Posterior vena cava (tissue), 2 donors: ENCODE measurements at regions not wholly inside any gene's neighbourhood (a gene's known extent, or its start where the extent isn't known, plus 50 kb on each side); places are given as distances from the start of the nearest gene placed in this dataset.
A peak's percentile ranks its signal among the peaks of the same experiment; 100 is the strongest.

Experiments used
- DNase-seq: peaks from one replicate; pipeline ENCODE4 v3.0.0-alpha.2; 2020; ENCODE audit warnings: low spot score
- intact Hi-C, 2 donors: fragments of 100-400 bp; cut with DNase I; formaldehyde crosslinking; loops; one replicate each; pipeline versions ENCODE4 v1.14.1 to v1.14.2; 2022 to 2023
- donor health status: DM: yes; HTN: yes; CAD: no.
- donor health status: DM: yes; HTN: yes; CAD: no.

DNA sequence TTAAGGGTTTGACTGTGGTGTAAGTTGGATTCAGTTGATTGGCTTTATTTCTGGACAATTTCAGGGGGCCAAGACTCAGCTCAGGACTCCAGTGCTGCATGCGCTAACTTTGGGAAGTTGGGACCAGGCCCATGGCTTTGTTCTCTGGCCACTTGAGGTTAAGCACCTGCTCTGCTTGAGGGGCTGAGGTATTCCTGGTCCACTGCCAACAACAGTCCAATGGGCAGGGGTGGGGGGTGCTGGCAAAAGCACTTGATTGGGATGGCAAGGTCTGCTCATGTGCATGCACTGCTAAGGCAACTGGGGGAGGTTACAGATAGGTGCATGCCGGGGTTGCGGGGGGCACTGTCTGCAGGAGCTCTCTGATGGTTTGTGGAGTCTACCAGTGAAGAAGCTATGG lies 52.6 kb upstream of the ASB17 start:
- DNase-seq: no peak
- intact Hi-C loops: no loop called here

DNA sequence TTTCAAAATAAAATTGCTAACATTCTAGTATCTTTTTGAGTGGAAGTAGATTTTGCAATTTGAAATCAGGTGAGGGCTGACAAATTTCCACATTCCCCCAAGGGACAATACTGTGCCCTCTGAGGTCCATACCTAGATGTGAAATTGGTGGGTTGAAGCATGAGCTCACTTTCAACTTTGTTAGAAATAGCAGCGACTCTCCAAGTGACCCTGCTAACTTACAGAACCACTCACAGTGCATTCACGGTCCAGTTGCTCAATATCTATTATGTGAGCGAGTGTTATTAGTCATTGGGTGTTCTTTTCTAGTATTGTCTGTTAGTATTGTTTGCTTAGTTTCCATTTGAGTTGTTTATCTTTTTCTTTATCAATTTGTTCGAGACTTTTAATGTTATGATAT lies 53.6 kb upstream of the ASB17 start:
- intact Hi-C loops: no loop called here
- DNase-seq: no peak

DNA sequence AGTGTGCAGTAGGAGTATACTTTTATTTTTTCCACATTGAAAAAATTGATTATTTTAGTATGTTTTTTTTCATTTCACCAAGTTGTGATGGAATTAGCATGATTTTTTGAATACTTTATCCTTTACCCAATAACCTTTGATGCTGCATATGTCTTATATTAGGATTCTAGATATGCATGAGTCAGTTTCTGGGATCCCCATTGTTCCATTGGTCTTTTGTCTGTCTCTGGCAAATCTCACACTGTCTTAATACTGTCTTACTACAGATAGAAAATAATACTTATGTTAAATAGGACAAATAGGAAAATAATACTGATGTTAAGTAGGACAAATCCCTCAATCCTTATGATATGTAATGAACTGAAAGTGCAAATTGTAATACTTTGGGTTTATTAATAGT lies 54.3 kb upstream of the ASB17 start:
- intact Hi-C loops: no loop called here

DNA sequence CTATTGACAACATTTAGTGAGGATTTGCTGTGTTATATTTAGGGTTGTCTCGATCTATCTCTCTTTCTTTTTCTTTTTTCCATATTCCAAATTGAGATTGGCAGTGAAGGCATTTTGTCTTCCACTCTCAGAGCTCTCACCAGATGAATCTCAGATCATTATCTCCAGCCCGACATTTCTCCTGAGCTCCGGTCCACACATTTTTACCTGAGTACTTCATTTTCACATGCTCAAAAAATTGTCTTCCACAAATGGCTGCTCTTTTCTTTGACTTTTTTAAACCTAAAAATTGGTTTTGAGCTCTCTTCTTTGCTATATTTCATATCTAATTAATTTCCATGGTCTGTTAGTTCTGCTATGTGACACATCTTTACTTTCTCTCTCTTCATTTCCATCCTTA lies 56.9 kb upstream of the ASB17 start:
- DNase-seq: no peak
- intact Hi-C loops: no loop called here

More for the DNA sequence above, 54.3 kb upstream of the ASB17 start:
- no peak for DNase-seq

DNA sequence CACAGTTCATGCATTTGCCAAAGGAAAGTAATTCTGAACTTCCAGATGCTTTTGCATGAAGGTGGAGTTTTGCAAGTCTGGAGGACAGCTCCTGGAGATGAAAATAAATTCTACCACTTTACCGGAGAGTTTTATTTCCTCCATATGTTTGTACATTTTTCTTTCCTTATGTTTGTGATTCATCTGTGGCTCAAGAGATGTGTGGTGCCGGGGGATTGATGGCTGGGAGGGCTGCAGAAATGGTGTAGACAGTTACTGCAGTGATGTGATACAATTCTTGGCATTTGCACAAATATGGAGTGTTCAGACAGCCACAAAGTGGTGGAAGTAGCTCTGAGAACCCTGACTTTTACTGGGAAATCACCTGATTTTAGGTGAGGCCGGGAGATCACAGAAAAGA lies 58.5 kb upstream of the ASB17 start:
- intact Hi-C loops: no loop called here
- no peak for DNase-seq

DNA sequence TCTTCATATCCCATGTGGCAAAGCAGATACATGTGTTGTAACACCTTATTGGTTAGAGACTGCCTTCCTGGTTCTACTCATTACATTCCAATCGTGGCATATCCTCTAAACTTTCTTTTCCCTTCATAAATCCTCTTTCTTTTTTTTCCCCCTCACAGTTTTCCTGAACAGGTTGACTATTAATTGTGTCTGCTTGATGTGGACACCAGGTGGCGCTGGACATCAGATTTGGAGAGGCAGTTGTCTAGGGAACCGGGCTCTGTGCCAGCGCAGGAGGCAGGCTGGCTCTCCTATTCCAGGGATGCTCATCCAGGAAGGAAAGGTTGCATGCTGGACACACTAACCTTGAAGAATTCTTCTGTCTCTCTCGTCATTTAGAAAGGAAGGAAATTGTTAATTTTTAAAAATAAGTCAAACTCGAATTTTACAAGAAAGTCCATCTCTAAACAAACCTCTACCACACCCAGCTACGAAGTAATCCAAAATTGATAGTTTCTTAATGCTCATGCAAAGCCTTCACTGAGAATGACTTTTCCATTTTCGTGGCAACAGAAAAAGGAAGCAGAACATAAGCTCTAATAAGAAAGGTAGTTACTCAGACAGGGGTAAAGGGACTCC lies 59.4 kb upstream of the ASB17 start:
- intact Hi-C loops: no loop called here
- DNase-seq: peak; percentile 94

DNA sequence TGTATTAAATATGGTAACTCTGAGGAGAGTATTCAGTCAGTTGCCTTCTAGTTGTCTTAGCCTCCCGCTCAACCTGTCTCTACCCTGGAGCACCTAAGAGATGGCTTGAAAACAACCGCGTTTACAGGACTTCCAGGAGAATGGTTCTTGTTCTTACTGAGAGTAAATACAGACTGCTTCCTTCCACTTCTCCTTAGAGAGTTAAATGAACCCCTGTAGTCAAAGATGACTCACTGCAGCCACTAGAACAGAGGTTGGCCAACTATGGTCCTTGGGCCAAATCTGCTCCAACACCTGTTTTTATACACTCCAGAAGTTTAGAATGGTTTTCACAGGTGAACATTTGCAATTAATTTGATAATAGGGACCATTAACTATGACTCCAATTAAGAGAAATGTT lies 60.1 kb upstream of the ASB17 start:
- no peak for DNase-seq
- intact Hi-C loops: no loop called here

DNA sequence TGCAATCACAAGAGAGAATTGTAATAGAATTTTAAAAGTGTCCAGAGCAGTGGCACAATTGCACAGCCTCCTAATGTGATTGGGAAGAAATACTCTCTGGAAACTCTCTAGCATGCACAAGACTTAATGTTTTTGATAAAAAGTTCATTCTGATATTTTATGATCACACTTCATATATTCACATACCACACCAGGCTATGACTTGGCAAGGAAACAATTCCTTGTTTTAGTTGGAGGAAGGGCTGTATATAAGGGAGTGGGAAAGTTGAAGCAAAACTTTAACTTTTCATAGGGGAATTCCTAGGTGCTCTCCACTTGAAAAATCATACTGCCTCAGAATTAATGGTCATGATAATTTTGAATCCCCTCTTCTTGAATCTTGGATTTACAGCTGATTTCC lies 61.5 kb upstream of the ASB17 start:
- intact Hi-C loops: no loop called here
- no peak for DNase-seq

DNA sequence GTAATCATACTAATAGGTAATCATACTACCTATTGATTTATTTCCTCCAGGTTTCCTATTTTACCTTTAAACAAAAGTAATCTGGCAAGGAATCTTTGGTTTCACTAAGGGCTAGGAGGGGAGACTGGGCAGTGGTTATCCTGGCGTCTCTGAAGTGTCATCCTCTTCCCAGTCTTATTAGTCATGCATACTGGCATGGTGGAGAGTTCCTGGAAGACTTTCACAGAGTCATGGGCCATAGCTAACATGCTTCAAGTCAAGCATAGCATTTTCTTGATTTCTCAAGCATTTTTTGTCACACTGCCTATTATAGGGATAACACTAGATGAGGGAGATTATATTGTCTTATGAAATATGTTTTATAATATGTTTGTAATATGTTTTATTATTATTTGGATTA lies 64.0 kb upstream of the ASB17 start:
- intact Hi-C loops: no loop called here
- DNase-seq: no peak

DNA sequence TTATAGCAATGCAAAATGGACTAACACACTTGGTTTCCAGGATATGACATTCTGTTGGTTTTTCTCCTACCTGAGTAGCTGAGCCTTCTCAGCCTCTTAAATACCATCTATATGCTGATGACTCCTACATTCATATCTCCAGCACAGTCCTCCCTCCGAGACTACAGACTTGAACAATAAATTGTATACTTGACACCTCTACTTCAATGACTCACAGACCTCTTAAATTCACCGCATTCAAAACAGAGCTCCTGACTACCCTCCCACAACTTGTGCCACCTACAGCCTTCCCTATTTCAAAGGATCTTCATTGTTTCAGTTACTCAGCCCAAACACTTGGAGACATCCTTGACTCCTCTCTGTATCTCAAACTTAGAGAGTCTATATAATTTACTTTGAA lies 66.8 kb upstream of the ASB17 start:
- no peak for DNase-seq
- intact Hi-C loops: no loop called here

DNA sequence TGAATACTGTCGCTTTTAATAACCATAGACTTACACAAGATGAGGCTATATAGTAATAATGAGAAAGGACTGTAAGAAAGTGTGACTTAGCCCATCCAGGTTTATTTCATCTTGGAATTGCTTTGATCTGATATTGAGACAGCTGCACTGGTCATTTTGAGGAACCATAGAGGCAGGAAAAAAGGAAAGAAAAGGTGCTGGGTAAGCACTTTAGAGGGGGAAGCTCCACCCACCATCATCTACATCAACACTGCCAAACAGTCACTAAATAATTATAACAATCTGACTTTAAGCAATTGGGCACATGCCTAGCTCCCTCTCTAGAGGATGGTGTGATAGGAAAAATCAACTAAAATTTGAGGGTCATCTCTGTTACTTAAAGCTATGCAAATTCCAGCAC lies 70.6 kb upstream of the ST6GALNAC3 start:
- intact Hi-C loops: no loop called here
- DNase-seq: no peak

DNA sequence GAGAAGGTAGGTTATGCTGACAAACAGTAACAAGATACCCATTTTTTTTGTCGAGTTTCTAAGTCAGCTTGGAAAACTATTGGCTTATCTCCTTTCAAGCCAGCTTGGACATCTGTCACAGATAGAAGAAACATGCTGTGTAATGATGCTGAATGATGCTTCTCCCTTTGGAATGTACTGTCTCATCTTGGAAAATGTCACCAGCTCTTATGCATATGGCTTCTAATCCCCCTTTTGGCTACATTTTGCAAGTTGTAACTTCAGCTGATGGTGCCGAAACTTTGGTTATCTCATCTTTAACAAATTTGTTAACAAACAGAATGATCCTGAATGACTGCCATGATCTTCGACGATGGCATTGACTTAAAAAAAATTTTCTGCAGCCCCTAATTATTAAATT lies 68.8 kb upstream of the ST6GALNAC3 start:
- no peak for DNase-seq
- intact Hi-C loops: no loop called here

DNA sequence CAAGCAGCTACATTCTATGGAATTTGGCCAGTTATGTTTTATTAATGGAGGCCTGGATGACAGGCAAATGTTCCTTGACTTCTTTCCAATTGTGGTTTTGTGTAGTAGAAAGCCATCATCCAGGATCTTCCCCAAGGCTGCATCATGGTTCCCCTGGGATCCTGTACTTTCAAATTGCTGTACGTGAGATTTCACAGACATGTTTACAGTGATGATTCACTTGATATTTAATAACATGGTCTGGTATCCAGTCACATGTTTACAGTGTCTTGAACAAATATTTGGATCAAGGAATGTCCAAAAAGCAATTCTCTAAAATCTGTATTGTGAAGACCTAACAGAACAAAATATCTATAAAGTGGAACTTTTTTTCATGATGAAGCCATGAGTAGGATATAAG lies 68.3 kb upstream of the ST6GALNAC3 start:
- intact Hi-C loops: no loop called here

DNA sequence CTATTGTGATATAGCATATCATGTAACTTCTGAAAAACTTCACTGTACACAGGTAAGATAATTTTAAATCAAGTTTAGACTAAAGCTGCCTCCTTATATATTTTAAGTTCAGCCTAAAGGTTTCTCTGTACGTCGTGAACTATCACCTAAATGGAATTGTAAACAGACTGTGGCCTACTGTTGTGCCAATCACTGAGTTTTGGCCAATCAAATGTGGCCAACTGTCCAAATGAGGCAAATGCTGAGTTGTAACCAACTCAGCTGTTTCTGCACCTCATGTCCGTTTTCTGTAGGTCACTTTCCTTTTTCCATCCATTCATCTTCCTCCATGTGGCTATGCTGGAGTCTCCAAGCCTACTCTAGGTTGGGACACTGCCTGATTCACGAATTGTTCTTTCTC lies 63.7 kb upstream of the ST6GALNAC3 start:
- DNase-seq: no peak

More for the DNA sequence above, 68.3 kb upstream of the ST6GALNAC3 start:
- no peak for DNase-seq

DNA sequence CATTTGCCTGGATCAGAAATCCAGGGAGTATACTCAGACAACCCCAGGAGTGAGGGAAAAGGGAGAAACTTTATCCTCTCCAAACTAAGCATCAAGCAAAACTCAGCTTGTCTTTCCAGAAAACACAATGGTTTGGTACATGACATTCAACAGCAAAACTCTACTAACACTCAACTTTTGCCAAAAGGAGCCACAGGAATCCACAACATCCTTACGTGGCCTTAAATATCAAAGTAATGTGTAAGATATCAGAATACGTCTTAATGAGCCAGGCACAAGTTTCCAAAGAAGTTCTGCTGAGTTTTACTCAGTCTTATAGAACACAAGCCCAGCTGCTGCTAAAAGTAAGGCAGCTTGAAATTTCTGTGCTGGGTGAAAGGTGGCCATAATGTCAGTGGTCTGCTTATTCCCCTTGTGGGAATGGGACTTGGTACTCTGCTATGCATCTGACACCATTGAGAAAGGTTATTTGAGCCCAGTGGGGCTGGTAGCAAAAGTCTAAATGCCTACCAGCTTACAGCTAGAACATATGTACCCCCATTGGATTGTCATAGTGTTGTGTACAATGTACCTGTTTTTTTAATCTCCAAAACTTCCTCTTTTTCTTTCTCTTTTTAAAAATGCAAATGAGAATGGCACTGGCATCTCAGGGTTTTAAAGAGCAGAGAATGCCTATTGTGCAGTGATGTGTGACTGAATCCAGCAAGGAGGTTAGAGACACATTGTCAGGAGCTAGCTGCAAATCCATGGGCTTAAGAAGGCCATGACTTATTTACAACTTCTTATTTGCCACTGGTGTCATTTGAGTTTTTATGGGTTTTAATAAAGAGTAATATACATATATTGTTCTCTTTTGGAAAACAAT lies 62.0 kb upstream of the ST6GALNAC3 start:
- no peak for DNase-seq
- intact Hi-C loops: no loop called here

More for the DNA sequence above, 63.7 kb upstream of the ST6GALNAC3 start:
- intact Hi-C loops: no loop called here

DNA sequence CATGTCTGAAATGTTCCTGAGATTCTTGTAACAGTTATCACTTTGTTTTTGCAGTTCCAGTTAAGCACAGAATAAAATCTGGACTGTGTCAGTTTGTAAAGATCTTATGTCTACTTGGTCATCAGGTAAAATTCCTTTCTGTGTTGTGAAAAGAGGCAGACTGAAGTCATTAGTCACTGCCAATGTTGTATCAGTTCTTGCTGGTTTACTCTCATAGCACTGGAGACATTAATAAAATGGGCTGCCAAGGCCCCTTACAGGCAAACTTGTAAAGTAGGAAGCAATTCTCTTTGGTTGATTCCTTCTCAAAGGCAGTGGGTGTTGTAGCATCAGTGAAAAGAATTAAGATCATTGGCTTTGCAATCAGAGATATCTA lies 61.4 kb upstream of the ST6GALNAC3 start:
- intact Hi-C loops: no loop called here
- no peak for DNase-seq

DNA sequence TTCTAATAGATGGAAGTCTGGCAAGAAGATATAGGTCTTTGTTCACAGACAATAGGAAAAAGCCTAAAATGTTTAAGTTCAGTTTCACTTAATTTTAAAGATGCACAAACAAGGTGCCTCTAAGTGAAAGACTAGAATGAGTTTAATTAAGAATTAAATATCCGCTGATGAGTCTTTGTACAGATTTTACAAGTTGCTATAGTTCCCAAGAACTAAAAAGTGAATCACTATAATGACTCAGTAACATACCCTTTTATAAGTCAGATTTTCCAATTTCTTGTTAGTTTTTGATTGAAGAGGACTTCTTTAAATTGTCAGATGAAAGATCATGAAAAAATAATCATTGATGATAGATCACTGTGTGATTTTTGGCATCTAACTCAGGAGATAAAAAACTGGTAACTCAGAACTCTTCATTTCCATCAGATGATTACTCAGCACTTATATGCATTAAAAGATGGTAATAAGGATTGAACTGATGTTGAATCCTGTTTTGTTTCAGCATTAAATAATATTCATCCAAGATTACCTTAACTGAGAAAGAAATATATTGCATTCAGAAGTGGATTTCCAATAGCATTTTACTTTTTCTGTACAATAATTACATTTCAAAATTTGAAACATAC lies 59.0 kb upstream of the ST6GALNAC3 start:
- no peak for DNase-seq
- intact Hi-C loops: no loop called here

DNA sequence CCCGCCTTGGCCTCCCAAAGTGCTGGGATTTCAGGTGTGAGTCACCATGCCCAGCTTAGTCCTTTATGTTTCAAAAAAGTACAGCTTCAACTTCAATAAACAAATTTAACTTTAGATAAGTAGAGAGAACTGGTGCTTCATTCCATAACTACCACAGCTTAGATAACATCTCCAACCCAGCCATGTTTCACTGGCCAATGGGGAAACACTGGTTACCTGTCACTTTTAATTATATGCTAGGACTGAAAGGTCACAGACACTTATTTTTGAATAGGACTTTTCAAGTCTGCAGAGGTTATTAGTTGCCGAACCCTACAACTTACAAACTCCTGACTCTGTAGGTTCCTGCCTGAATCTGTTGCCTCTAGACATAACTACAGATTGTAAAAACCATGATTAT lies 56.5 kb upstream of the ST6GALNAC3 start:
- intact Hi-C loops: no loop called here
- no peak for DNase-seq

DNA sequence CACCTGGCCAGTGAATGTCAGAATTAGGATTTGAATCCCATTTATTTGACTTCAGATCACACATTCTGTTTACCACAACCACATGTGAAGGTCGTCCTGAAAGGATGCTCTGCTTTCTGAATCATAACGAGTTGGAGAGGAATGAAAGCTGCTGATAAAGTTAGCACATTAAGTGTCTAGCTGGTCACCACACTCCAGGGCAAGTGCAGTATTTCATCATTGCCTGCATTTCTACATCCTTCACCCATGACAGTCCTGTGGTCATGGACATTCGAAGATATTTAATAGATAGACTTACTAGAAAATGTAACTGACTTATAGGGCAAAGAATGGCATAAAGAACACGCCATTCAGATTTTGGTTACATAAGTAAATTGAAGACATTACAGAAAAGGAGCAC lies 52.7 kb upstream of the ST6GALNAC3 start:
- DNase-seq: no peak
- intact Hi-C loops: no loop called here

DNA sequence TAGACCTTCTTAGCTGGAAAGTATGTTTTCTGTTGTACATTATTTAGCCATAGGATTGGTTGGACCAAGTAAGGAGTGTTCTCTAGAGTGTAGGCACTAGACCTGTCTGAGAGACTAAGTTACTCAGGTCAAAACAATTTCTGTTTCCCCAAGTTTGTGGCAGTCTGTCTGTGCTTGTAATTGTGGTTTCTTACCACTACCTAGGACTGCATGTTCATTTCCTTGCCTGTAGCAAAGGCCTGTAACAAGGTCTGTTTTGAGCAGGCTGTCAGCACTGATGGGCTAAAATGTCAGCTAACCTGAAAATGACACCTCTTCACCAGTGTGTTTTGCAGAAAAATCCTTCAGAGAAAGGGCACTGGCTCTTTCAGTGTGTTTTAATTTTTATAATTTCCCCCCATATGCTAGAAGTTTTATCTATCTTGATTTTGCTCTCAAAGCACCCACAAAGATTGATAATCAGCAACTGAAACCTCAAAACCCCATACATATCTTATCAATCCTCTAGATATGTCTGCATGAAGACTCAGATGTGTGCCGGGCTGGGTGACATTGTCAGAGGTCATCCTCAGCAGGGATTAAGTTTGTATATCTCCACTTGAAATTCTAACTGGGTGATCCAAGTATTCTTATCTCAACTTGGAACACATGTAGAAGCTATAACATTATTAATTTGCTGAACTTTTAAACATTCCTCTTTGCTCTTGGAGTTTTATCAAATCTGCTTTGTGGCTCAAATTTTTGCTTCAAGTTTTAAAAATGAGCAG lies 50.7 kb upstream of the ST6GALNAC3 start:
- DNase-seq: no peak
- intact Hi-C loops: no loop called here
